GM19438 (cell line): ENCODE measurements at regions not wholly inside any gene's neighbourhood (a gene's known extent, or its start where the extent isn't known, plus 50 kb on each side); places are given as distances from the start of the nearest gene placed in this dataset.
"Not testable (repeated sequence)": the region's sequence is repeated elsewhere in the genome, so short reads cannot be mapped to it uniquely, and the experiment has no call there.

Experiments
- ATAC-seq: cut with Tn5 transposase; IDR thresholded peaks from one replicate; pipeline ENCODE4 v1.9.1; 2021; ENCODE audit warnings: low read depth; ENCODE audit not compliant: unreplicated experiment

GRCh38 chr2:242063436-242063835 is 193.9 kb downstream of the RTP5 start:
- no peak for ATAC-seq

- no peak for ATAC-seq
Measured at GRCh38 chr2:242063850-242064249, 194.3 kb downstream of the RTP5 start.

- ATAC-seq = no peak
Measured at GRCh38 chr2:242064364-242065250, 195.1 kb downstream of the RTP5 start.

- no peak for ATAC-seq
Measured at GRCh38 chr2:242065426-242065825, 195.9 kb downstream of the RTP5 start.

GRCh38 chr2:242069018-242069417 is 199.5 kb downstream of the RTP5 start:
- ATAC-seq = no peak

- not testable (repeated sequence) for ATAC-seq
Measured at GRCh38 chr2:242069938-242070395, 200.4 kb downstream of the RTP5 start.

GRCh38 chr2:242070726-242071125 is 201.2 kb downstream of the RTP5 start:
- not testable (repeated sequence) for ATAC-seq

GRCh38 chr2:242071377-242071776 is 201.8 kb downstream of the RTP5 start:
- not testable (repeated sequence) for ATAC-seq

GRCh38 chr2:242071936-242072335 is 202.4 kb downstream of the RTP5 start:
- ATAC-seq = not testable (repeated sequence)

GRCh38 chr2:242075168-242075567 is 205.6 kb downstream of the RTP5 start:
- ATAC-seq = no peak

- ATAC-seq = no peak
Measured at GRCh38 chr2:242075696-242076095, 206.2 kb downstream of the RTP5 start.

GRCh38 chr2:242076184-242076583 is 206.7 kb downstream of the RTP5 start:
- ATAC-seq = not testable (repeated sequence)

- ATAC-seq = not testable (repeated sequence)
Measured at GRCh38 chr2:242078426-242078825, 208.9 kb downstream of the RTP5 start.

- not testable (repeated sequence) for ATAC-seq
Measured at GRCh38 chr2:242079792-242080191, 210.3 kb downstream of the RTP5 start.

- not testable (repeated sequence) for ATAC-seq
Measured at GRCh38 chr2:242080575-242081214, 211.2 kb downstream of the RTP5 start.

- ATAC-seq = not testable (repeated sequence)
Measured at GRCh38 chr2:242084034-242084433, 214.5 kb downstream of the RTP5 start.

GRCh38 chr2:242085024-242085674 is 215.6 kb downstream of the RTP5 start:
- peak; percentile 26 for ATAC-seq

GRCh38 chr2:242085941-242086621 is 216.6 kb downstream of the RTP5 start:
- ATAC-seq = peak; percentile 30

- peak; percentile 35 for ATAC-seq
Measured at GRCh38 chr2:242088044-242088443, 218.5 kb downstream of the RTP5 start.

- ATAC-seq = peak; percentile 82
Measured at GRCh38 chr2:242088471-242089212, 219.1 kb downstream of the RTP5 start.
